Subcutaneous abdominal adipose tissue (tissue), 5 donors: ENCODE measurements at regions not wholly inside any gene's neighbourhood (a gene's known extent, or its start where the extent isn't known, plus 50 kb on each side); places are given as distances from the start of the nearest gene placed in this dataset.
"Not testable (repeated sequence)": the region's sequence is repeated elsewhere in the genome, so short reads cannot be mapped to it uniquely, and the experiment has no call there.

Source experiments
- H3K27ac ChIP-seq: one replicate; pipeline ENCODE4 v1.7.0; 2013; ENCODE audit warnings: low read depth, mild to moderate bottlenecking, inconsistent platforms, low read length, moderate library complexity
- H3K27me3 ChIP-seq, 5 donors: one replicate each; pipeline ENCODE4 v1.7.0; 2013; ENCODE audit warnings: low read length in 5 of 5, inconsistent platforms in 1 of 5; ENCODE audit not compliant: control insufficient read depth in 5 of 5, insufficient read depth in 4 of 5
- H3K36me3 ChIP-seq, 5 donors: one replicate each; pipeline ENCODE4 v1.7.0; 2013; ENCODE audit warnings: low read length in 5 of 5; ENCODE audit not compliant: control insufficient read depth in 5 of 5, insufficient read depth in 5 of 5
- H3K4me1 ChIP-seq, 5 donors: one replicate each; pipeline ENCODE4 v1.7.0; 2013; ENCODE audit warnings: low read length in 5 of 5, mild to moderate bottlenecking in 3 of 5, moderate library complexity in 1 of 5; ENCODE audit not compliant: control insufficient read depth in 5 of 5, insufficient read depth in 5 of 5
- H3K4me3 ChIP-seq, 5 donors: one replicate each; pipeline ENCODE4 v1.7.0; 2013; ENCODE audit warnings: low read length in 5 of 5, low read depth in 1 of 5
- H3K9ac ChIP-seq, 5 donors: one replicate each; pipeline ENCODE4 v1.7.0; 2013; ENCODE audit warnings: low read length in 5 of 5, mild to moderate bottlenecking in 4 of 5, moderate library complexity in 3 of 5
- H3K9me3 ChIP-seq, 5 donors: one replicate each; pipeline ENCODE4 v1.7.0; 2013; ENCODE audit warnings: low read length in 5 of 5; ENCODE audit not compliant: control insufficient read depth in 5 of 5
- donor health status: healthy.
- donor health status: healthy.
- donor health status: healthy.
- donor health status: healthy.
- donor health status: healthy.

GRCh38 chr2:200194746-200195145, 111.7 kb upstream of the SPATS2L start:
- Histone ChIP-seq H3K4me3 (no peak overlapping the region), H3K4me1 (no peaks in the 10 kb centered on the region), H3K9ac (no peak overlapping the region), H3K27ac (no peak overlapping the region), H3K9me3 (no peaks in the 10 kb centered on the region), H3K27me3 (no peaks in the 10 kb centered on the region), H3K36me3 (no peaks in the 10 kb centered on the region)

GRCh38 chr2:200199005-200199404, 107.5 kb upstream of the SPATS2L start:
- Histone ChIP-seq H3K27ac (no peak overlapping the region), H3K9ac (no peak overlapping the region), H3K27me3 (no peaks in the 10 kb centered on the region), H3K4me3 (no peak overlapping the region), H3K9me3 (no peaks in the 10 kb centered on the region), H3K36me3 (no peaks in the 10 kb centered on the region), H3K4me1 (no peaks in the 10 kb centered on the region)

GRCh38 chr2:200199576-200200263, 106.8 kb upstream of the SPATS2L start:
- no peak overlapping the region for H3K27ac ChIP-seq

GRCh38 chr2:200201839-200202238, 104.7 kb upstream of the SPATS2L start:
- not testable (repeated sequence) for H3K9me3 ChIP-seq, H3K36me3 ChIP-seq, H3K9ac ChIP-seq, H3K4me1 ChIP-seq, H3K4me3 ChIP-seq, H3K27me3 ChIP-seq, H3K27ac ChIP-seq

More at GRCh38 chr2:200199576-200200263, 106.8 kb upstream of the SPATS2L start:
- Histone ChIP-seq H3K36me3 (no peaks in the 10 kb centered on the region), H3K27me3 (no peaks in the 10 kb centered on the region), H3K9ac (no peak overlapping the region), H3K4me1 (no peaks in the 10 kb centered on the region), H3K9me3 (no peaks in the 10 kb centered on the region), H3K4me3 (no peak overlapping the region)

- no peak overlapping the region for H3K9ac ChIP-seq
- no peaks in the 10 kb centered on the region for H3K36me3 ChIP-seq
- H3K27ac ChIP-seq, result no peak overlapping the region
- no peaks in the 10 kb centered on the region for H3K4me1 ChIP-seq
- H3K4me3 ChIP-seq, result no peak overlapping the region
- no peaks in the 10 kb centered on the region for H3K9me3 ChIP-seq
- H3K27me3 ChIP-seq, result no peaks in the 10 kb centered on the region
Measured at GRCh38 chr2:200203381-200203827, 103.1 kb upstream of the SPATS2L start.

GRCh38 chr2:200208041-200208440, 98.5 kb upstream of the SPATS2L start:
- Histone ChIP-seq H3K36me3 (no peaks in the 10 kb centered on the region), H3K4me3 (no peak overlapping the region), H3K9ac (no peak overlapping the region), H3K27me3 (no peaks in the 10 kb centered on the region), H3K4me1 (peaks cover 0 to 2% (median 0%) of the 10 kb centered on the region in 5 donors), H3K9me3 (no peaks in the 10 kb centered on the region), H3K27ac (no peak overlapping the region)

GRCh38 chr2:200209030-200209429, 97.5 kb upstream of the SPATS2L start:
- Histone ChIP-seq H3K4me1 (peaks cover 0 to 2% (median 0%) of the 10 kb centered on the region in 5 donors), H3K9ac (no peak overlapping the region), H3K9me3 (no peaks in the 10 kb centered on the region), H3K4me3 (no peak overlapping the region), H3K27me3 (no peaks in the 10 kb centered on the region), H3K27ac (no peak overlapping the region), H3K36me3 (no peaks in the 10 kb centered on the region)

GRCh38 chr2:200211643-200212042, 94.8 kb upstream of the SPATS2L start:
- Histone ChIP-seq H3K9ac (no peak overlapping the region), H3K4me3 (no peak overlapping the region), H3K9me3 (no peaks in the 10 kb centered on the region), H3K36me3 (no peaks in the 10 kb centered on the region), H3K27me3 (no peaks in the 10 kb centered on the region), H3K4me1 (peaks cover 0 to 2% (median 0%) of the 10 kb centered on the region in 5 donors), H3K27ac (no peak overlapping the region)

- Histone ChIP-seq H3K9me3 (no peaks in the 10 kb centered on the region), H3K4me1 (peaks cover 0 to 2% (median 0%) of the 10 kb centered on the region in 5 donors), H3K27ac (no peak overlapping the region), H3K9ac (no peak overlapping the region), H3K4me3 (no peak overlapping the region), H3K36me3 (no peaks in the 10 kb centered on the region), H3K27me3 (no peaks in the 10 kb centered on the region)
Measured at GRCh38 chr2:200212862-200213425, 93.5 kb upstream of the SPATS2L start.

GRCh38 chr2:200216310-200216709, 90.2 kb upstream of the SPATS2L start:
- Histone ChIP-seq H3K9me3 (no peaks in the 10 kb centered on the region), H3K4me3 (no peak overlapping the region), H3K9ac (no peak overlapping the region), H3K27ac (no peak overlapping the region), H3K36me3 (no peaks in the 10 kb centered on the region), H3K4me1 (peaks cover 0 to 5% (median 0%) of the 10 kb centered on the region in 5 donors), H3K27me3 (no peaks in the 10 kb centered on the region)
